ENCODE measurements at regions not wholly inside any gene's neighbourhood (a gene's known extent, or its start where the extent isn't known, plus 50 kb on each side); places are given as distances from the start of the nearest gene placed in this dataset.

DNA sequence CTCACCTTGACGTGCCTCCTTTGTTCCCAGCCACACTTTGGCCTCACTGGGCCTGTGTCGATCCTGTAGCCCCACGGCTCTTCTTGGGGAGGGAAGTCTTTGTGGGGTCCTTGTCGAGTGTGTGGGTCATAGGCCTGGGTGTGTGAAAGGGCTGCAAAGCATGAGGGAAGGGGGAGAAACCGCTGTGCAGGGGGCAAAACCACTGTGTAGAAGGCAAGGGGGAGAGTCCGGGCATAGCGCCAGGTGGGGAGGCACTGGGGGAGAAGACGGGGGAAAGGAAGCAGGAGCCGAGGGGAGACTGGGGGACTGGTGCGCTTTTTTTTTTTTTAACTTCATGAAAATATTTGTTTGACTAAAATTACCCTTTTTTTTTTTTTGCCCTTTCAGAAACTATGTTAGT is 65.1 kb upstream of the RASD2 start:
- H3K4me3 ChIP-seq: no peak overlapping the region
- no peak overlapping the region for H3K27ac ChIP-seq
- H3K27me3 ChIP-seq: no peaks in the 10 kb centered on the region
- H3K36me3 ChIP-seq: no peaks in the 10 kb centered on the region
- no peaks in the 10 kb centered on the region for H3K9me3 ChIP-seq
- TF ChIP-seq, protein P1, sequence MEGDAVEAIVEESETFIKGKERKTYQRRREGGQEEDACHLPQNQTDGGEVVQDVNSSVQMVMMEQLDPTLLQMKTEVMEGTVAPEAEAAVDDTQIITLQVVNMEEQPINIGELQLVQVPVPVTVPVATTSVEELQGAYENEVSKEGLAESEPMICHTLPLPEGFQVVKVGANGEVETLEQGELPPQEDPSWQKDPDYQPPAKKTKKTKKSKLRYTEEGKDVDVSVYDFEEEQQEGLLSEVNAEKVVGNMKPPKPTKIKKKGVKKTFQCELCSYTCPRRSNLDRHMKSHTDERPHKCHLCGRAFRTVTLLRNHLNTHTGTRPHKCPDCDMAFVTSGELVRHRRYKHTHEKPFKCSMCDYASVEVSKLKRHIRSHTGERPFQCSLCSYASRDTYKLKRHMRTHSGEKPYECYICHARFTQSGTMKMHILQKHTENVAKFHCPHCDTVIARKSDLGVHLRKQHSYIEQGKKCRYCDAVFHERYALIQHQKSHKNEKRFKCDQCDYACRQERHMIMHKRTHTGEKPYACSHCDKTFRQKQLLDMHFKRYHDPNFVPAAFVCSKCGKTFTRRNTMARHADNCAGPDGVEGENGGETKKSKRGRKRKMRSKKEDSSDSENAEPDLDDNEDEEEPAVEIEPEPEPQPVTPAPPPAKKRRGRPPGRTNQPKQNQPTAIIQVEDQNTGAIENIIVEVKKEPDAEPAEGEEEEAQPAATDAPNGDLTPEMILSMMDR (IDR thresholded peaks at IDR 0.05): no peak
- no peak for DNase-seq (ENCODE audit: low spot score)
- H3K4me1 ChIP-seq: peaks cover 0 to 10% of the 10 kb centered on the region in 2 donors

DNA sequence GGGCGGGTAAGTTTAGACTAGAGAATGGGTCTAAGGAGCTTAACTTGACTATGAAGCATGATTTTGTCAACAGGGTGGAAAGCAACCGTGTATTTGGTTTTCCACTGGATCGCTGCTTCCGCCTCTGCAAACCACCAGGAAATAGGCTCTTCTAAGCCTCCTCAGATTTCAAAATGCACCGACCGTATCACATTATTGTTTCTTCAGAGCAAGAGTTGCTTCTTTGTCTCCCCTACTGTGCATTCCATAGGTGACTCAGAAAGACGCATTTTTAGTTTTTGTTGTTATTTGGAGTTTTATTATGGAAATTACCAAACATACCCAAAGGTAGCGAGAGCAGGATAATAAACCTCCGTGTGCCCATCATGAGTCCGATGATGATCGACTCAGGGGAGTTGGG is 64.3 kb upstream of the RASD2 start:
- H3K36me3 ChIP-seq: no peaks in the 10 kb centered on the region
- H3K27ac ChIP-seq: no peak overlapping the region
- no peaks in the 10 kb centered on the region for H3K27me3 ChIP-seq
- DNase-seq (ENCODE audit: low spot score): no peak
- H3K9me3 ChIP-seq: no peaks in the 10 kb centered on the region
- H3K4me3 ChIP-seq: no peak overlapping the region
- peaks cover 0 to 18% of the 10 kb centered on the region in 2 donors for H3K4me1 ChIP-seq
- TF ChIP-seq, protein P1 (IDR thresholded peaks at IDR 0.05): no peak

DNA sequence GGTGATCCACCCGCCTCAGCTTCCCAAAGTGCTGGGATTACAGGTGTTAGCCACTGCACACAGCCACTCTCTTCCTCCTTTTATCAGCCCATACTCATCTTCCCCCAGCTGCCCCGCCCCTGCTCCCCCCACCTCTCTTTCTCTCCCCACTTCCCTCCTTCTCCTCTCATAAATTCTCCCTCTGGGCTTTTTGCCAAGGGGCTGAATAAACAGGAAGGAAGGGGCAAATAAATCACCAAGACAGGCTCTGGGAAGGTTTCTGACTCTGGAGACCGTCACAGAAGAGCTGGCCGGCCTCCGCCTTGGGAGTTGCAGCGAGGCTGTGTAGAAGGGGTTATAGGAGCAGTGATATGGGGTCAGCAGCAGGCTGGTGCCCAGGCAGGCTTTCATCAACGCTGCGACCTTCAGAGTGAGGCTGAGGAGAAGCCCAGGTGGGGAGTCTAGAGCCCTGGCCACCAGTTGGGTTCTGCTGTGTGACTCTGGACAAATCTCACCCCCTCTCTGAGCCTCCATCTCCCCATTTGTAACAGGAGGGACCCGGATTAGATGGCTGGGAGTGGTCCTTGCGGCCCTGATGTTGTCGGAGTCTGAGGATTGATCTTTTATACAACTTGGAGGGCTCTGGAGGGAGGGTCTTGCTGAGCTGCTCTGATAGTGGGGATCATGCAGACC is 62.6 kb upstream of the RASD2 start:
- TF ChIP-seq, protein P1 (IDR thresholded peaks at IDR 0.05): no peak

DNA sequence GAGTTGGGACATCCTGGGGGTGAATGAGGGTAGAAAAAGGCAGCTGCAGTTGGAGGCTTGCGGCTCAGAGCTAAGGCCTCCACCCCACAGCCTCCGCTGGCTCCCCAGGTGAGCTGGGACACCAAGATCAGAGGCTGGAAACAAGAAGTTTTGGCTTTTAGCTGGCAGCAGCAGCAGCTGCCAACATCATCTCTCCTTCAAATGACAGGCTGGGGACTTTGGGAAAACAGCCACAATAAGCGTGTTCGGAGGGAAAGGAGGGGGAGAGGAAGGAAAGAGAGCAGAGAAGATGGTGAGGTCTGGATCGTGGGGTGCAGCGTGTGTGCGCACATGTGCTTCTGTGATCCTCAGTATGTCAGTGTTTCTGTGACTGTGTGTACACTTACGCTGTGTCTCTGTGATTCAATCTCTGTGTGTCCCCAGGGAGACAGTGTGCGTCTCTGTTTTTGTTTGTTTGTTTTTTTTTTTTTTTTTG is 62.0 kb upstream of the RASD2 start:
- peak overlapping the region; percentile 46 to 49 for H3K27ac ChIP-seq

More for the DNA sequence above, 62.6 kb upstream of the RASD2 start:
- no peaks in the 10 kb centered on the region for H3K9me3 ChIP-seq
- H3K27me3 ChIP-seq: no peaks in the 10 kb centered on the region
- H3K4me3 ChIP-seq: no peak overlapping the region
- H3K4me1 ChIP-seq: peaks cover 0 to 20% of the 10 kb centered on the region in 2 donors
- no peak for DNase-seq (ENCODE audit: low spot score)
- no peaks in the 10 kb centered on the region for H3K36me3 ChIP-seq
- H3K27ac ChIP-seq: peak overlapping the region; percentile 46 to 49

DNA sequence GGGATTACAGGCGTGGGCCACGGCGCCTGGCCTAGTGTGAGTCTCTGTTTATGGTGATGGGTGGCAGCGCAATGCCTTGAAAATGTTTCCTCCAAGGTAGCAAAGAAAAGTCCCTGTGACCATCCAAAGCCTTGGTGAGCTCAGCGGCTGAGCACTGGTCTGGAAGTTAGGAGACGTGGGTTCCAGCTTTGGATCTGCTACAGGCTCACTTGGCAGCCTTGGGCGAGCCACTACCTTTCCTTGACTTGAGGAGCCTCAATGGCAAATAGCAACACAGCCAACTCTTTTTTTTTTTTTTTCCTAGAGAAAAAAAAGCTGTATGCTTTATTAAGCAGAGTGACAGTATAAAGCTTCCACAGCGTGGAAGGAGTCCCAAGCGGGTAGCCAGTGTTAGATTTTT is 61.3 kb upstream of the RASD2 start:
- H3K36me3 ChIP-seq: no peaks in the 10 kb centered on the region
- TF ChIP-seq, protein P1 (IDR thresholded peaks at IDR 0.05): no peak
- no peak overlapping the region for H3K4me3 ChIP-seq
- H3K27ac ChIP-seq: no peak overlapping the region
- no peaks in the 10 kb centered on the region for H3K9me3 ChIP-seq
- no peak for DNase-seq (ENCODE audit: low spot score)
- H3K4me1 ChIP-seq: peaks cover 0 to 20% of the 10 kb centered on the region in 2 donors
- no peaks in the 10 kb centered on the region for H3K27me3 ChIP-seq

More for the DNA sequence above, 62.0 kb upstream of the RASD2 start:
- DNase-seq (ENCODE audit: low spot score): no peak
- Histone ChIP-seq H3K9me3 (no peaks in the 10 kb centered on the region), H3K36me3 (no peaks in the 10 kb centered on the region), H3K27me3 (no peaks in the 10 kb centered on the region), H3K4me3 (no peak overlapping the region), H3K4me1 (peaks cover 0 to 20% of the 10 kb centered on the region in 2 donors)
- TF ChIP-seq, protein P1 (IDR thresholded peaks at IDR 0.05): no peak

Data from right atrium auricular region (tissue), 2 donors.